Hepatocyte (in vitro differentiated cells): ENCODE measurements at regions not wholly inside any gene's neighbourhood (a gene's known extent, or its start where the extent isn't known, plus 50 kb on each side); places are given as distances from the start of the nearest gene placed in this dataset.
"Not testable (repeated sequence)": the region's sequence is repeated elsewhere in the genome, so short reads cannot be mapped to it uniquely, and the experiment has no call there.

ENCODE experiments used
- DNase-seq: peaks from one replicate; pipeline ENCODE4 v3.0.0-alpha.2; 2016; ENCODE audit warnings: low spot score
- H2AFZ ChIP-seq: fragments of 200-600 bp; sonication (generic); 2 replicates; pipeline ENCODE4 v1.6.0; 2016; ENCODE audit warnings: antibody characterized with exemption, mild to moderate bottlenecking
- H3K27ac ChIP-seq: fragments of 200-600 bp; sonication (generic); 2 replicates; pipeline ENCODE4 v1.5.1; 2016; ENCODE audit warnings: mild to moderate bottlenecking
- H3K27me3 ChIP-seq: fragments of 200-600 bp; sonication (generic); 2 replicates; pipeline ENCODE4 v1.6.1; 2016
- H3K36me3 ChIP-seq: fragments of 200-600 bp; sonication (generic); replicated peaks from 2 replicates; pipeline ENCODE4 v1.5.1; 2016; ENCODE audit warnings: low read depth; ENCODE audit not compliant: insufficient read depth
- H3K4me1 ChIP-seq: fragments of 200-600 bp; sonication (generic); 2 replicates; pipeline ENCODE4 v1.5.1; 2016; ENCODE audit warnings: mild to moderate bottlenecking, moderate library complexity; ENCODE audit not compliant: insufficient read depth
- H3K4me2 ChIP-seq: fragments of 200-600 bp; sonication (generic); 2 replicates; pipeline ENCODE4 v1.6.0; 2016
- H3K4me3 ChIP-seq: fragments of 200-600 bp; sonication (generic); 2 replicates; pipeline ENCODE4 v1.5.1; 2016; ENCODE audit warnings: mild to moderate bottlenecking
- H3K79me2 ChIP-seq: fragments of 200-600 bp; sonication (generic); 2 replicates; pipeline ENCODE4 v1.6.0; 2017; ENCODE audit warnings: mild to moderate bottlenecking
- H3K9me2 ChIP-seq: fragments of 200-600 bp; sonication (generic); replicated peaks from 2 replicates; pipeline ENCODE4 v1.6.0; 2017; ENCODE audit warnings: mild to moderate bottlenecking; ENCODE audit not compliant: insufficient read depth
- H3K9me3 ChIP-seq: fragments of 200-600 bp; sonication (generic); 2 replicates; pipeline ENCODE4 v1.5.1; 2016; ENCODE audit warnings: low read depth, mild to moderate bottlenecking
- H4K20me1 ChIP-seq: fragments of 200-600 bp; sonication (generic); 2 replicates; pipeline ENCODE4 v1.6.0; 2016; ENCODE audit warnings: mild to moderate bottlenecking; ENCODE audit not compliant: insufficient read depth, poor library complexity, severe bottlenecking
- CTCF ChIP-seq: fragments of 200-600 bp; sonication (generic); IDR thresholded peaks from 2 replicates; pipeline ENCODE4 v1.5.1; 2016; ENCODE audit warnings: antibody characterized with exemption, mild to moderate bottlenecking; ENCODE audit not compliant: poor library complexity
- EZH2 ChIP-seq: fragments of 200-600 bp; sonication (generic); IDR thresholded peaks from 2 replicates; pipeline ENCODE4 v1.6.1; 2016; ENCODE audit warnings: antibody characterized with exemption, mild to moderate bottlenecking, borderline replicate concordance
- EZH2phosphoT487 ChIP-seq: fragments of 200-600 bp; sonication (generic); IDR thresholded peaks from one replicate; pipeline ENCODE4 v1.6.1; 2018; ENCODE audit warnings: antibody characterized with exemption, mild to moderate bottlenecking, low read depth, moderate library complexity; ENCODE audit not compliant: unreplicated experiment, severe bottlenecking
- WGBS: methylation state at CpG from one replicate; pipeline ENCODE4 v1.1.6; 2016; ENCODE audit warnings: low lambda C conversion rate; ENCODE audit errors: missing lambda C conversion rate; 5-methylcytosine and 5-hydroxymethylcytosine counted together

GRCh38 chr7:131826960-131827359, 270.5 kb upstream of the PODXL start:
- Histone ChIP-seq H3K79me2 (no peaks in the 10 kb centered on the region), H3K27ac (peak overlapping the region; percentile 50), H3K36me3 (no peaks in the 10 kb centered on the region), H2AFZ (no peak overlapping the region), H4K20me1 (no peaks in the 10 kb centered on the region), H3K4me1 (peaks cover 12% of the 10 kb centered on the region), H3K27me3 (peaks cover 5% of the 10 kb centered on the region), H3K4me2 (no peak overlapping the region), H3K9me2 (no peaks in the 10 kb centered on the region), H3K4me3 (no peak overlapping the region), H3K9me3 (no peaks in the 10 kb centered on the region)
- peak; percentile 50 for DNase-seq
- WGBS = 56% methylated on average over 8 of the region's 8 CpGs
- TF ChIP-seq EZH2phosphoT487 (no peak), EZH2 (no peak), CTCF (no peak)

- H3K27me3 ChIP-seq, H3K4me1 ChIP-seq, H3K4me3 ChIP-seq, H3K9me3 ChIP-seq, H2AFZ ChIP-seq, H3K4me2 ChIP-seq, H4K20me1 ChIP-seq, H3K79me2 ChIP-seq, H3K9me2 ChIP-seq, DNase-seq, H3K36me3 ChIP-seq, H3K27ac ChIP-seq: not testable (repeated sequence)
- 94% methylated on average over 8 of the region's 8 CpGs for WGBS
These were observed 267.6 kb upstream of the PODXL start for GRCh38 chr7:131823961-131824440.

- no peak for TF ChIP-seq EZH2phosphoT487
- no peak for TF ChIP-seq CTCF
- TF ChIP-seq EZH2 = no peak
- H3K79me2 ChIP-seq = no peaks in the 10 kb centered on the region
- no peaks in the 10 kb centered on the region for H4K20me1 ChIP-seq
- H3K4me1 ChIP-seq = no peaks in the 10 kb centered on the region
- WGBS = 31% methylated on average over 4 of the region's 4 CpGs
- H3K27me3 ChIP-seq = no peaks in the 10 kb centered on the region
- H3K9me2 ChIP-seq = no peaks in the 10 kb centered on the region
- H2AFZ ChIP-seq = no peak overlapping the region
- no peaks in the 10 kb centered on the region for H3K36me3 ChIP-seq
- H3K9me3 ChIP-seq = no peaks in the 10 kb centered on the region
- H3K27ac ChIP-seq = no peak overlapping the region
- H3K4me3 ChIP-seq = no peak overlapping the region
- no peak for DNase-seq
- H3K4me2 ChIP-seq = no peak overlapping the region
These were observed 263.5 kb upstream of the PODXL start for GRCh38 chr7:131819891-131820290.

- no peak overlapping the region for H3K27ac ChIP-seq
- no peak overlapping the region for H3K4me2 ChIP-seq
- no peaks in the 10 kb centered on the region for H3K9me2 ChIP-seq
- H3K27me3 ChIP-seq = no peaks in the 10 kb centered on the region
- no peak overlapping the region for H3K4me3 ChIP-seq
- H2AFZ ChIP-seq = no peak overlapping the region
- no peaks in the 10 kb centered on the region for H3K79me2 ChIP-seq
- H3K36me3 ChIP-seq = no peaks in the 10 kb centered on the region
- WGBS = 93% methylated on average over 5 of the region's 6 CpGs
- H3K9me3 ChIP-seq = no peaks in the 10 kb centered on the region
- TF ChIP-seq CTCF (no peak), EZH2 (no peak), EZH2phosphoT487 (no peak)
- H4K20me1 ChIP-seq = no peaks in the 10 kb centered on the region
- DNase-seq = no peak
- H3K4me1 ChIP-seq = no peaks in the 10 kb centered on the region
These were observed 260.1 kb upstream of the PODXL start for GRCh38 chr7:131816391-131817007.
